ENCODE measurements at regions not wholly inside any gene's neighbourhood (a gene's known extent, or its start where the extent isn't known, plus 50 kb on each side); places are given as distances from the start of the nearest gene placed in this dataset.
"Not testable (repeated sequence)": the region's sequence is repeated elsewhere in the genome, so short reads cannot be mapped to it uniquely, and the experiment has no call there.

- no peak for DNase-seq (ENCODE audit: low spot score)
Observed at GRCh38 chr4:42205541-42205940, 53.1 kb upstream of the BEND4 start.

- no peak for DNase-seq (ENCODE audit: low spot score)
Observed at GRCh38 chr4:42216664-42217063, 64.2 kb upstream of the BEND4 start.

GRCh38 chr4:42225286-42225685 is 72.8 kb upstream of the BEND4 start:
- no peak for DNase-seq (ENCODE audit: low spot score)

- peak; percentile 10 for DNase-seq (ENCODE audit: low spot score)
Observed at GRCh38 chr4:42234817-42235216, 82.4 kb upstream of the BEND4 start.

GRCh38 chr4:42235304-42236021 is 83.0 kb upstream of the BEND4 start:
- DNase-seq (ENCODE audit: low spot score) = no peak

- DNase-seq (ENCODE audit: low spot score) = no peak
Observed at GRCh38 chr4:42237010-42237409, 84.6 kb upstream of the BEND4 start.

GRCh38 chr4:42237451-42237850 is 85.0 kb upstream of the BEND4 start:
- no peak for DNase-seq (ENCODE audit: low spot score)

- DNase-seq (ENCODE audit: low spot score) = no peak
Observed at GRCh38 chr4:42248972-42249371, 96.5 kb upstream of the BEND4 start.

GRCh38 chr4:42252315-42252714 is 99.9 kb upstream of the BEND4 start:
- no peak for DNase-seq (ENCODE audit: low spot score)

GRCh38 chr4:42257645-42258044 is 105.2 kb upstream of the BEND4 start:
- DNase-seq (ENCODE audit: low spot score) = not testable (repeated sequence)

- no peak for DNase-seq (ENCODE audit: low spot score)
Observed at GRCh38 chr4:42262701-42263490, 110.4 kb upstream of the BEND4 start.

- DNase-seq (ENCODE audit: low spot score) = no peak
Observed at GRCh38 chr4:42265782-42266602, 113.5 kb upstream of the BEND4 start.

GRCh38 chr4:42267724-42268123 is 115.3 kb upstream of the BEND4 start:
- no peak for DNase-seq (ENCODE audit: low spot score)

- DNase-seq (ENCODE audit: low spot score) = no peak
Observed at GRCh38 chr4:42268824-42269223, 116.4 kb upstream of the BEND4 start.

GRCh38 chr4:42271096-42271495 is 118.6 kb upstream of the BEND4 start:
- DNase-seq (ENCODE audit: low spot score) = no peak

GRCh38 chr4:42277291-42277690 is 120.0 kb upstream of the SHISA3 start:
- no peak for DNase-seq (ENCODE audit: low spot score)

- peak; percentile 16 for DNase-seq (ENCODE audit: low spot score)
Observed at GRCh38 chr4:42278709-42279324, 118.5 kb upstream of the SHISA3 start.

- peak; percentile 69 for DNase-seq (ENCODE audit: low spot score)
Observed at GRCh38 chr4:42280327-42281095, 116.8 kb upstream of the SHISA3 start.

GRCh38 chr4:42281324-42282020 is 115.8 kb upstream of the SHISA3 start:
- no peak for DNase-seq (ENCODE audit: low spot score)

- DNase-seq (ENCODE audit: low spot score) = peak; percentile 89
Observed at GRCh38 chr4:42282081-42282901, 115.0 kb upstream of the SHISA3 start.
